ENCODE measurements at regions not wholly inside any gene's neighbourhood (a gene's known extent, or its start where the extent isn't known, plus 50 kb on each side); places are given as distances from the start of the nearest gene placed in this dataset.

GRCh38 chr14:53634793-53635192 is 321.8 kb downstream of the BMP4 start:
- H4K20me1 ChIP-seq (replicated peaks in 1 of 2; ENCODE audit: control insufficient read depth in 1 of 2, insufficient read depth in 2 of 2, low read length in 2 of 2): no peaks in the 10 kb centered on the region
- H2BK15ac ChIP-seq (ENCODE audit: low read length): no peak overlapping the region
- no peak overlapping the region for H4K8ac ChIP-seq (ENCODE audit: extremely low read depth, insufficient read depth, low read length)
- H3K9me3 ChIP-seq (ENCODE audit: insufficient read depth in 2 of 2, low read depth in 1 of 2, low read length in 1 of 2): no peaks in the 10 kb centered on the region
- ChIA-PET CTCF (ENCODE audit: partially characterized antibody) (interaction anchor here (0.5 to 1.4 kb wide), 2 partner anchors 21 to 544 kb away, joined by 3 read pairs; no protein-coding TSS in a partner anchor), POLR2A (ENCODE audit: partially characterized antibody) (no interaction called here)
- H3K9ac ChIP-seq (replicated peaks in 1 of 4; ENCODE audit: extremely low read depth in 1 of 4, low read depth in 3 of 4, low read length in 3 of 4): no peak overlapping the region
- no peak for DNase-seq (ENCODE audit: low read depth in 1 of 2, low spot score in 2 of 2)
- no peak for TF ChIP-seq CHD1 (IDR thresholded peaks at IDR 0.05; ENCODE audit: low read depth, low read length)
- no peak for TF ChIP-seq JUND (IDR thresholded peaks at IDR 0.05; ENCODE audit: low read length)
- no peak for TF ChIP-seq KDM4A (IDR thresholded peaks at IDR 0.05; ENCODE audit: low read depth, low read length, severe bottlenecking)
- TF ChIP-seq SIX5 (IDR thresholded peaks at IDR 0.05; ENCODE audit: low read depth, low read length): no peak
- no peak overlapping the region for H3K4ac ChIP-seq (replicated peaks; ENCODE audit: insufficient read length, low read depth, low read length)
- H2BK20ac ChIP-seq (ENCODE audit: low read length): no peak overlapping the region
- no peak overlapping the region for H3K4me3 ChIP-seq (ENCODE audit: extremely low read depth in 1 of 4, insufficient read depth in 2 of 4, low read depth in 3 of 4, low read length in 4 of 4)
- no peak overlapping the region for H3K23ac ChIP-seq (ENCODE audit: insufficient read length)
- H3K27me3 ChIP-seq (replicated peaks in 1 of 4; ENCODE audit: control insufficient read depth in 3 of 4, extremely low read depth in 1 of 4, insufficient read depth in 3 of 4, low read length in 3 of 4): no peaks in the 10 kb centered on the region
- FAIRE-seq: no peak
- H4K91ac ChIP-seq (replicated peaks; ENCODE audit: insufficient read length, low read length): no peak overlapping the region
- H4K5ac ChIP-seq (ENCODE audit: insufficient read length, low read depth, low read length): no peak overlapping the region
- H3K14ac ChIP-seq (ENCODE audit: insufficient read length): no peak overlapping the region
- WGBS, 2 experiments (ENCODE audit: extremely low coverage in 1 of 2, insufficient coverage in 1 of 2, insufficient read length in 1 of 2, insufficient replicate concordance in 2 of 2, low coverage in 1 of 2, low lambda C conversion rate in 2 of 2, missing lambda C conversion rate in 1 of 2): 94% methylated on average over 4 of the region's 4 CpGs; no CpG with 5 or more reads in 1 of the 2 experiments
- no peak overlapping the region for H2BK120ac ChIP-seq (replicated peaks; ENCODE audit: low read depth, low read length)
- H2BK12ac ChIP-seq (ENCODE audit: low read depth, low read length): no peak overlapping the region
- H3K18ac ChIP-seq (ENCODE audit: extremely low read depth, low read length): no peak overlapping the region
- no peak overlapping the region for H2AFZ ChIP-seq (ENCODE audit: low read length)
- no peak overlapping the region for H3K27ac ChIP-seq (ENCODE audit: low read depth, low read length)
- H3K4me1 ChIP-seq (replicated peaks in 1 of 4; ENCODE audit: control insufficient read depth in 3 of 4, insufficient read depth in 4 of 4, low read length in 3 of 4): no peaks in the 10 kb centered on the region
- H2BK5ac ChIP-seq (ENCODE audit: low read depth, low read length): no peak overlapping the region
- no peaks in the 10 kb centered on the region for H3K79me2 ChIP-seq (ENCODE audit: control insufficient read depth in 1 of 2, insufficient read depth in 2 of 2, low read length in 2 of 2)
- H3K23me2 ChIP-seq (ENCODE audit: low read depth, low read length): no peaks in the 10 kb centered on the region
- H3K4me2 ChIP-seq (ENCODE audit: insufficient read depth in 1 of 2, low read depth in 2 of 2, low read length in 2 of 2): no peak overlapping the region
- no peaks in the 10 kb centered on the region for H3K79me1 ChIP-seq (ENCODE audit: low read depth, low read length)
- no peak overlapping the region for H2AK5ac ChIP-seq (ENCODE audit: low read depth, low read length)
- no peak overlapping the region for H3K56ac ChIP-seq (replicated peaks; ENCODE audit: insufficient read length, low read depth, low read length)
- H3K36me3 ChIP-seq (ENCODE audit: control insufficient read depth in 2 of 4, insufficient read depth in 4 of 4, low read length in 3 of 4): no peaks in the 10 kb centered on the region; a peak in 1 of 8 replicates

Data from H1 (cell line).